Testis (tissue), 2 donors: ENCODE measurements at regions not wholly inside any gene's neighbourhood (a gene's known extent, or its start where the extent isn't known, plus 50 kb on each side); places are given as distances from the start of the nearest gene placed in this dataset.

Experiments used
- DNase-seq: peaks from one replicate; pipeline ENCODE4 v3.0.0-alpha.2; 2019
- H3K27ac ChIP-seq, 2 donors: fragments of 200-600 bp; sonication (generic); one replicate each; pipeline ENCODE4 v1.5.1; 2019
- H3K27me3 ChIP-seq: fragments of 200-600 bp; sonication (generic); one replicate; pipeline ENCODE4 v1.5.1; 2019
- H3K36me3 ChIP-seq: fragments of 200-600 bp; sonication (generic); one replicate; pipeline ENCODE4 v1.5.1; 2017; ENCODE audit warnings: low read depth; ENCODE audit errors: missing control alignments
- H3K4me1 ChIP-seq: fragments of 200-600 bp; sonication (generic); one replicate; pipeline ENCODE4 v1.5.1; 2019
- H3K4me3 ChIP-seq, 2 donors: fragments of 200-600 bp; sonication (generic); one replicate each; pipeline ENCODE4 v1.5.1; 2017 to 2019
- H3K9me3 ChIP-seq: fragments of 200-600 bp; sonication (generic); one replicate; pipeline ENCODE4 v1.5.1; 2017
- POLR2A ChIP-seq: fragments of 450-650 bp; IDR thresholded peaks from one replicate; pipeline ENCODE4 v1.6.1; 2017; ENCODE audit warnings: antibody characterized with exemption, mild to moderate bottlenecking, moderate library complexity
- WGBS, 2 donors: methylation state at CpG; one replicate each; pipeline ENCODE4 v1.1.5; 2018; 5-methylcytosine and 5-hydroxymethylcytosine counted together
- intact Hi-C: fragments of 100-400 bp; cut with DNase I; formaldehyde crosslinking; loops from one replicate; pipeline ENCODE4 v1.15.1; 2023; ENCODE audit warnings: low total_unique reads
- TF ChIP-seq, protein P1 (sequence below), 3 experiments: fragments of 450-650 bp in 2 of 3; fragments of 200-600 bp in 1 of 3; sonication (generic) in 1 of 3; IDR thresholded peaks; one replicate each; pipeline ENCODE4 v1.5.1; 2016 to 2019; ENCODE audit warnings: antibody characterized with exemption in 3 of 3, mild to moderate bottlenecking in 2 of 3, moderate library complexity in 1 of 3

DNA sequence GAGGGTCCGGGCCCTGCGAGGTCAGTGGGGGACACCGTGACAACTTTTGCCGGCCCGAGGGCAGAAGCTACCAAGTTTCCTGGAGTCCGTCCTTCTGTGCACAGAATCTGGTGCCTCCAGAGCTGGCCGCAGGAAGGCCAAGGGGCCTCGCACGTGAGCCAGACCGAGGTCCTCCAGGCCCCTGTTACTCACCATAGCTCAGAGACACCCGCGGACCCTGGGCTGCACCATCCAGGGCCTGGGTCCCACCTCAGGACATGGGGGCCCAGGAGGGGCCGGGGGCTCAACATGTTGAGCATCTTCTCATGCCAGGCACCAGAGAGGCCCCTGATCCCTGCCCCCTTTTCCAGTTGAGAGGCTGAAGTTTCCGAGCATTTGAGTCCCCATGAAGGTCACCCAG lies 87.9 kb downstream of the HMX1 start:
- no peaks in the 10 kb centered on the region for H3K27me3 ChIP-seq
- no peaks in the 10 kb centered on the region for H3K4me1 ChIP-seq
- no peak overlapping the region for H3K4me3 ChIP-seq
- no peaks in the 10 kb centered on the region for H3K9me3 ChIP-seq
- no peak for DNase-seq
- no peaks in the 10 kb centered on the region for H3K36me3 ChIP-seq
- TF ChIP-seq, protein P1, sequence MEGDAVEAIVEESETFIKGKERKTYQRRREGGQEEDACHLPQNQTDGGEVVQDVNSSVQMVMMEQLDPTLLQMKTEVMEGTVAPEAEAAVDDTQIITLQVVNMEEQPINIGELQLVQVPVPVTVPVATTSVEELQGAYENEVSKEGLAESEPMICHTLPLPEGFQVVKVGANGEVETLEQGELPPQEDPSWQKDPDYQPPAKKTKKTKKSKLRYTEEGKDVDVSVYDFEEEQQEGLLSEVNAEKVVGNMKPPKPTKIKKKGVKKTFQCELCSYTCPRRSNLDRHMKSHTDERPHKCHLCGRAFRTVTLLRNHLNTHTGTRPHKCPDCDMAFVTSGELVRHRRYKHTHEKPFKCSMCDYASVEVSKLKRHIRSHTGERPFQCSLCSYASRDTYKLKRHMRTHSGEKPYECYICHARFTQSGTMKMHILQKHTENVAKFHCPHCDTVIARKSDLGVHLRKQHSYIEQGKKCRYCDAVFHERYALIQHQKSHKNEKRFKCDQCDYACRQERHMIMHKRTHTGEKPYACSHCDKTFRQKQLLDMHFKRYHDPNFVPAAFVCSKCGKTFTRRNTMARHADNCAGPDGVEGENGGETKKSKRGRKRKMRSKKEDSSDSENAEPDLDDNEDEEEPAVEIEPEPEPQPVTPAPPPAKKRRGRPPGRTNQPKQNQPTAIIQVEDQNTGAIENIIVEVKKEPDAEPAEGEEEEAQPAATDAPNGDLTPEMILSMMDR (IDR thresholded peaks at IDR 0.05), result no peak
- no peak for TF ChIP-seq POLR2A
- intact Hi-C loops, result no loop called here
- H3K27ac ChIP-seq, result no peak overlapping the region
- 76 to 82% methylated on average over 6 to 14 of the region's 14 CpGs for WGBS, 2 donors

DNA sequence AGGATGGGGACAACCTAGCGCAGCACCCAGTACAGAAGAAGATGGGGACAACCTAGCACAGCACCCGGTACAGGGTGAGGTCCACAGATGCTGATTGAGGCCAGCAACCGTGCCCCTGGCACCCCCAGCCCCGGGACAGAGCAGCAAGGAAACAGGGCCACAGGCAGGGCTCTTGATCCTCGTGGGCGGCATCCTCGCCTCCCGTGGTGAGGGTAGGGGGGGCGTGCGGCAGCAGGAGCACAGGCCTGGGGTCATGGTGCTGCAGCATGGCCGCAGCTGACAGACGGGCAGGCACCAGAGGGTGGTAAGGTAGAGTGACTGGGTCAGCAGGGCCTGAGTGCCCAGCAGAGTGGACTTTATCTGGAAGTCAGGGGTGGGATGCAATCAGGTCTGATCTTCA lies 89.5 kb downstream of the HMX1 start:
- 74 to 79% methylated on average over 6 to 12 of the region's 12 CpGs for WGBS, 2 donors
- H3K36me3 ChIP-seq, result no peaks in the 10 kb centered on the region
- H3K4me3 ChIP-seq, result no peak overlapping the region
- DNase-seq, result no peak
- H3K27ac ChIP-seq, result no peak overlapping the region
- H3K9me3 ChIP-seq, result no peaks in the 10 kb centered on the region
- H3K4me1 ChIP-seq, result no peaks in the 10 kb centered on the region
- H3K27me3 ChIP-seq, result no peaks in the 10 kb centered on the region
- intact Hi-C loops, result no loop called here
- TF ChIP-seq POLR2A, result no peak
- TF ChIP-seq, protein P1 (IDR thresholded peaks at IDR 0.05), result no peak

DNA sequence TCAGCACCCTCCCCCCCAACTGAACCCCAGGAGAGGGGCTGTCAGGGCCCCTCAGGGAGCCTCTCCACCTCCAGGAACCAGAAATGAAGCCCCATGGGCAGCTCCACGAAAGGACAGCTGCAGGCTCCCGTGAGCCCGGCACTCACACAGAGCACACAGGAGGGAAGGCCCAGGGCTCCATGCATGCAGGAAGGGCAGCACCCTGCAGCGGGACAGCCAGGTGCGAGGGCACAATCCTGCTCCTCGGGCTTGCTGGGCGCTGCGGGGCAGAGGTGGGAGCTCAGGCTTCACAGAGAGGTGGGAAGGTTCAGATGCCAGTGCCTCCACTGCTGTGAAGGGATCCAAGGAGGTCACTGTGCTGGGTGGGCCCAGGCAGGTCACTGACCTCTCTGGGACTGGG lies 90.0 kb downstream of the HMX1 start:
- H3K36me3 ChIP-seq, result no peaks in the 10 kb centered on the region
- WGBS, 2 donors, result 90 to 93% methylated on average over 8 of the region's 8 CpGs
- H3K9me3 ChIP-seq, result no peaks in the 10 kb centered on the region
- no peaks in the 10 kb centered on the region for H3K4me1 ChIP-seq
- DNase-seq, result no peak
- H3K4me3 ChIP-seq, result no peak overlapping the region
- intact Hi-C loops, result no loop called here
- H3K27ac ChIP-seq, result no peak overlapping the region
- H3K27me3 ChIP-seq, result no peaks in the 10 kb centered on the region
- TF ChIP-seq, protein P1 (IDR thresholded peaks at IDR 0.05), result no peak
- no peak for TF ChIP-seq POLR2A

- 79 to 88% methylated on average over 13 to 19 of the region's 19 CpGs for WGBS, 2 donors
These were observed 90.9 kb downstream of the HMX1 start for GRCh38 chr4:8780596-8781368.

More at GRCh38 chr4:8780596-8781368, 90.9 kb downstream of the HMX1 start:
- no peak for DNase-seq
- Histone ChIP-seq H3K27me3 (no peaks in the 10 kb centered on the region), H3K4me3 (no peak overlapping the region), H3K4me1 (no peaks in the 10 kb centered on the region), H3K36me3 (no peaks in the 10 kb centered on the region), H3K27ac (no peak overlapping the region), H3K9me3 (no peaks in the 10 kb centered on the region)
- intact Hi-C loops, result no loop called here
- TF ChIP-seq, protein P1 (IDR thresholded peaks at IDR 0.05), result no peak
- TF ChIP-seq POLR2A, result no peak
